ENCODE measurements at regions not wholly inside any gene's neighbourhood (a gene's known extent, or its start where the extent isn't known, plus 50 kb on each side); places are given as distances from the start of the nearest gene placed in this dataset.

- no peaks in the 10 kb centered on the region for H3F3A ChIP-seq (ENCODE audit: insufficient read depth, low read length, poor library complexity, severe bottlenecking)
- no peaks in the 10 kb centered on the region for H3K9me3 ChIP-seq (ENCODE audit: low read length)
- TF ChIP-seq RAD21 (conservative IDR thresholded peaks at IDR 0.05) (no peak), REST (IDR thresholded peaks at IDR 0.05; ENCODE audit: borderline replicate concordance) (no peak), EP300 (conservative IDR thresholded peaks at IDR 0.05; ENCODE audit: poor library complexity, severe bottlenecking) (no peak), EZH2 (IDR thresholded peaks at IDR 0.05; ENCODE audit: borderline replicate concordance, insufficient read depth, low read length, poor library complexity, severe bottlenecking) (no peak), SMC3 (conservative IDR thresholded peaks at IDR 0.05; ENCODE audit: poor library complexity) (no peak), CTCF (IDR thresholded peaks at IDR 0.05; ENCODE audit: poor library complexity, severe bottlenecking) (no peak), POLR2AphosphoS5 (IDR thresholded peaks at IDR 0.05) (no peak), MXI1 (conservative IDR thresholded peaks at IDR 0.05; ENCODE audit: poor library complexity, severe bottlenecking) (no peak), TAF1 (IDR thresholded peaks at IDR 0.05; ENCODE audit: low read depth) (no peak)
- no peaks in the 10 kb centered on the region for H4K20me1 ChIP-seq (ENCODE audit: insufficient read depth)
- no peak overlapping the region for H3K27ac ChIP-seq (ENCODE audit: low read length)
- H2AFZ ChIP-seq (ENCODE audit: low read depth, low read length): no peak overlapping the region
- no peak overlapping the region for H3K4me2 ChIP-seq (ENCODE audit: low read length)
- H3K27me3 ChIP-seq (ENCODE audit: insufficient read depth, low read depth, low read length): no peaks in the 10 kb centered on the region
- H3K4me3 ChIP-seq (ENCODE audit: low read length): no peak overlapping the region
- H3K9ac ChIP-seq (ENCODE audit: low read length): no peak overlapping the region
- H3K9me2 ChIP-seq (ENCODE audit: insufficient read depth, low read length): no peaks in the 10 kb centered on the region
- no peaks in the 10 kb centered on the region for H3K36me3 ChIP-seq (ENCODE audit: insufficient read depth, low read length)
- H3K79me2 ChIP-seq (replicated peaks; ENCODE audit: insufficient read depth, low read length): no peaks in the 10 kb centered on the region
These were observed 82.4 kb upstream of the PDE1C start for GRCh38 chr7:32152576-32152975.

GRCh38 chr7:32150589-32150988 is 80.4 kb upstream of the PDE1C start:
- Histone ChIP-seq H4K20me1 (ENCODE audit: insufficient read depth) (no peaks in the 10 kb centered on the region), H2AFZ (ENCODE audit: low read depth, low read length) (no peak overlapping the region), H3K9me3 (ENCODE audit: low read length) (no peaks in the 10 kb centered on the region), H3K36me3 (ENCODE audit: insufficient read depth, low read length) (no peaks in the 10 kb centered on the region), H3K4me3 (ENCODE audit: low read length) (no peak overlapping the region), H3K9ac (ENCODE audit: low read length) (no peak overlapping the region), H3F3A (ENCODE audit: insufficient read depth, low read length, poor library complexity, severe bottlenecking) (no peaks in the 10 kb centered on the region), H3K9me2 (ENCODE audit: insufficient read depth, low read length) (no peaks in the 10 kb centered on the region), H3K79me2 (replicated peaks; ENCODE audit: insufficient read depth, low read length) (no peaks in the 10 kb centered on the region), H3K27me3 (ENCODE audit: insufficient read depth, low read depth, low read length) (no peaks in the 10 kb centered on the region), H3K27ac (ENCODE audit: low read length) (no peak overlapping the region), H3K4me2 (ENCODE audit: low read length) (no peak overlapping the region)
- TF ChIP-seq MXI1 (conservative IDR thresholded peaks at IDR 0.05; ENCODE audit: poor library complexity, severe bottlenecking) (no peak), RAD21 (conservative IDR thresholded peaks at IDR 0.05) (no peak), POLR2AphosphoS5 (IDR thresholded peaks at IDR 0.05) (no peak)

GRCh38 chr7:32150039-32150438 is 79.8 kb upstream of the PDE1C start:
- Histone ChIP-seq H4K20me1 (ENCODE audit: insufficient read depth) (no peaks in the 10 kb centered on the region), H3K9ac (ENCODE audit: low read length) (no peak overlapping the region), H3K27ac (ENCODE audit: low read length) (no peak overlapping the region), H3K27me3 (ENCODE audit: insufficient read depth, low read depth, low read length) (no peaks in the 10 kb centered on the region), H3K9me2 (ENCODE audit: insufficient read depth, low read length) (no peaks in the 10 kb centered on the region), H3K4me3 (ENCODE audit: low read length) (no peak overlapping the region), H3K4me2 (ENCODE audit: low read length) (no peak overlapping the region), H3F3A (ENCODE audit: insufficient read depth, low read length, poor library complexity, severe bottlenecking) (no peaks in the 10 kb centered on the region), H3K36me3 (ENCODE audit: insufficient read depth, low read length) (no peaks in the 10 kb centered on the region), H3K9me3 (ENCODE audit: low read length) (no peaks in the 10 kb centered on the region), H2AFZ (ENCODE audit: low read depth, low read length) (no peak overlapping the region), H3K79me2 (replicated peaks; ENCODE audit: insufficient read depth, low read length) (no peaks in the 10 kb centered on the region)
- TF ChIP-seq MXI1 (conservative IDR thresholded peaks at IDR 0.05; ENCODE audit: poor library complexity, severe bottlenecking) (no peak), EZH2 (IDR thresholded peaks at IDR 0.05; ENCODE audit: borderline replicate concordance, insufficient read depth, low read length, poor library complexity, severe bottlenecking) (no peak), CTCF (IDR thresholded peaks at IDR 0.05; ENCODE audit: poor library complexity, severe bottlenecking) (no peak), RAD21 (conservative IDR thresholded peaks at IDR 0.05) (no peak), POLR2AphosphoS5 (IDR thresholded peaks at IDR 0.05) (no peak), REST (IDR thresholded peaks at IDR 0.05; ENCODE audit: borderline replicate concordance) (no peak), SMC3 (conservative IDR thresholded peaks at IDR 0.05; ENCODE audit: poor library complexity) (no peak), EP300 (conservative IDR thresholded peaks at IDR 0.05; ENCODE audit: poor library complexity, severe bottlenecking) (no peak), TAF1 (IDR thresholded peaks at IDR 0.05; ENCODE audit: low read depth) (no peak)

All from neural cell (in vitro differentiated cells).